WTC11 (cell line): ENCODE measurements at regions not wholly inside any gene's neighbourhood (a gene's known extent, or its start where the extent isn't known, plus 50 kb on each side); places are given as distances from the start of the nearest gene placed in this dataset.

Experiments
- ATAC-seq: fragments of 200-7000 bp; cut with Tn5 transposase; 2 replicates; pipeline ENCODE4 v1.10.0; 2021; ENCODE audit warnings: mild to moderate bottlenecking, moderate library complexity
- CTCF ChIA-PET: fragments of 300-600 bp; sonication (Branson Sonifier 250); formaldehyde crosslinking; loops from one replicate; lab custom pipeline; 2021; ENCODE audit warnings: antibody characterized with exemption; lab: Charles Lee
- POLR2A ChIA-PET: fragments of 350-600 bp; sonication (Branson Sonifier 250); formaldehyde crosslinking; loops from one replicate; lab custom pipeline; 2021; ENCODE audit warnings: antibody characterized with exemption; lab: Charles Lee
- DNase-seq: peaks from one replicate; pipeline ENCODE4 v3.0.0; 2021; ENCODE audit warnings: low spot score
- H3K27ac Mint-ChIP-seq: 2 replicates; pipeline ENCODE4 v1.8.0; 2021; ENCODE audit warnings: mixed read lengths
- H3K27me3 Mint-ChIP-seq: 2 replicates; pipeline ENCODE4 v1.8.0; 2021; ENCODE audit warnings: low read depth, mild to moderate bottlenecking, moderate library complexity, mixed read lengths
- H3K36me3 Mint-ChIP-seq: 2 replicates; pipeline ENCODE4 v1.8.0; 2021; ENCODE audit warnings: mixed read lengths
- H3K4me1 Mint-ChIP-seq: 2 replicates; pipeline ENCODE4 v1.8.0; 2022; ENCODE audit warnings: mixed read lengths
- H3K4me3 Mint-ChIP-seq: 2 replicates; pipeline ENCODE4 v1.8.0; 2021; ENCODE audit warnings: mild to moderate bottlenecking, moderate library complexity, mixed read lengths
- H3K9me3 Mint-ChIP-seq: 2 replicates; pipeline ENCODE4 v1.8.0; 2021; ENCODE audit warnings: mixed read lengths
- CREB1 ChIP-seq: sonication (generic); formaldehyde crosslinking; IDR thresholded peaks from 2 replicates; pipeline ENCODE4 v1.8.0; 2023; ENCODE audit warnings: mild to moderate bottlenecking, missing genetic modification reagents
- ETV6 ChIP-seq: sonication (generic); formaldehyde crosslinking; IDR thresholded peaks from 2 replicates; pipeline ENCODE4 v1.8.1; 2022; ENCODE audit warnings: mild to moderate bottlenecking, missing genetic modification reagents
- MYBL2 ChIP-seq: sonication (generic); formaldehyde crosslinking; IDR thresholded peaks from 2 replicates; pipeline ENCODE4 v1.8.1; 2023; ENCODE audit warnings: mild to moderate bottlenecking, moderate library complexity, missing genetic modification reagents
- NFATC4 ChIP-seq: fragments of 250-450 bp; sonication (Bioruptor Pico); IDR thresholded peaks from 2 replicates; pipeline ENCODE4 v1.9.0; 2021; ENCODE audit warnings: mild to moderate bottlenecking
- NFYB ChIP-seq: sonication (generic); formaldehyde crosslinking; conservative IDR thresholded peaks from 2 replicates; pipeline ENCODE4 v1.8.0; 2022; ENCODE audit warnings: low read depth, missing genetic modification reagents
- PRRX2 ChIP-seq: fragments of 250-450 bp; sonication (Bioruptor Pico); IDR thresholded peaks from 2 replicates; pipeline ENCODE4 v1.8.0; 2021; ENCODE audit warnings: mild to moderate bottlenecking
- RELA ChIP-seq: sonication (generic); formaldehyde crosslinking; IDR thresholded peaks from 2 replicates; pipeline ENCODE4 v1.8.1; 2022; ENCODE audit warnings: missing genetic modification reagents, mild to moderate bottlenecking, borderline replicate concordance
- TP53 ChIP-seq: sonication (generic); formaldehyde crosslinking; IDR thresholded peaks from 2 replicates; pipeline ENCODE4 v1.8.1; 2023; ENCODE audit warnings: mild to moderate bottlenecking, missing genetic modification reagents
- ZNF121 ChIP-seq: sonication (generic); formaldehyde crosslinking; IDR thresholded peaks from 2 replicates; pipeline ENCODE4 v1.8.0; 2023; ENCODE audit warnings: missing genetic modification reagents
- ZNF396 ChIP-seq: fragments of 250-450 bp; sonication (Bioruptor Pico); IDR thresholded peaks from 2 replicates; pipeline ENCODE4 v1.8.0; 2021; ENCODE audit warnings: mild to moderate bottlenecking, moderate library complexity, borderline replicate concordance
- TF ChIP-seq, protein P1 (sequence below): sonication (generic); formaldehyde crosslinking; IDR thresholded peaks from 2 replicates; pipeline ENCODE4 v1.8.1; 2023; ENCODE audit warnings: mild to moderate bottlenecking, missing genetic modification reagents, borderline replicate concordance
- TF ChIP-seq, protein P2 (sequence below): sonication (generic); formaldehyde crosslinking; IDR thresholded peaks from 2 replicates; pipeline ENCODE4 v1.8.0; 2022; ENCODE audit warnings: missing genetic modification reagents
- TF ChIP-seq, protein P3 (sequence below): sonication (generic); formaldehyde crosslinking; IDR thresholded peaks from 2 replicates; pipeline ENCODE4 v1.8.1; 2022; ENCODE audit warnings: mild to moderate bottlenecking, moderate library complexity, missing genetic modification reagents
- TF ChIP-seq, protein P4 (sequence below): sonication (generic); formaldehyde crosslinking; IDR thresholded peaks from 2 replicates; pipeline ENCODE4 v1.8.1; 2023; ENCODE audit warnings: mild to moderate bottlenecking, moderate library complexity, missing genetic modification reagents
- TF ChIP-seq, protein P5 (sequence below): sonication (generic); formaldehyde crosslinking; IDR thresholded peaks from 2 replicates; pipeline ENCODE4 v1.8.1; 2023; ENCODE audit warnings: mild to moderate bottlenecking, missing genetic modification reagents, moderate library complexity
- TF ChIP-seq, protein P6 (sequence below): fragments of 250-450 bp; sonication (Bioruptor Pico); IDR thresholded peaks from 2 replicates; pipeline ENCODE4 v1.9.0; 2021; ENCODE audit warnings: mild to moderate bottlenecking, borderline replicate concordance
- TF ChIP-seq, protein P7 (sequence below): sonication (generic); formaldehyde crosslinking; IDR thresholded peaks from 2 replicates; pipeline ENCODE4 v1.8.0; 2022; ENCODE audit warnings: mild to moderate bottlenecking, missing genetic modification reagents

DNA sequence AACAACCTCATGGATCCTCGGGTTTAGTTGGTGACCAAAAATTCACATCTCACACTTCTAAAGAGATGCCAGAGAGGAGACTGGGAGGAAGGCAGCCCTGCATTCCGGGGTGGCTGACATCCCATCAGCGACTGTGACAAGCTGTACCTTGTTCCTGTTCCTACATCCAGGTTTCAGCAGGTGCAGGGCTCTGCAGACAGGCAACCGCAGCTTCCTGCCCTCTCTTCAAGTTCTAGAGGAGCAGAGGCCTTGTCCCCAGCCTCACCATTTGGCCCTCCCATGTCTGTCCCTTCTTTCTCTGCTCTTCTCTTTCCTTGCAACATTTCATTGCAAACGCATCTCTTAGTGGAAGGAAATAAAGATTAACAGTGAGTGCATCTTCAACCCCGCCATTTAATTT lies 454.6 kb downstream of the IRX1 start:
- ChIA-PET POLR2A (interaction anchor here (0.6 kb wide), 1 partner anchor 14 kb away, joined by 3 read pairs; no protein-coding TSS in a partner anchor), CTCF (interaction anchor here (0.6 kb wide), 1 partner anchor 460 kb away, joined by 3 read pairs; no protein-coding TSS in a partner anchor)
- peaks cover 8% of the 10 kb centered on the region for H3K4me1 Mint-ChIP-seq
- TF ChIP-seq, protein P1, sequence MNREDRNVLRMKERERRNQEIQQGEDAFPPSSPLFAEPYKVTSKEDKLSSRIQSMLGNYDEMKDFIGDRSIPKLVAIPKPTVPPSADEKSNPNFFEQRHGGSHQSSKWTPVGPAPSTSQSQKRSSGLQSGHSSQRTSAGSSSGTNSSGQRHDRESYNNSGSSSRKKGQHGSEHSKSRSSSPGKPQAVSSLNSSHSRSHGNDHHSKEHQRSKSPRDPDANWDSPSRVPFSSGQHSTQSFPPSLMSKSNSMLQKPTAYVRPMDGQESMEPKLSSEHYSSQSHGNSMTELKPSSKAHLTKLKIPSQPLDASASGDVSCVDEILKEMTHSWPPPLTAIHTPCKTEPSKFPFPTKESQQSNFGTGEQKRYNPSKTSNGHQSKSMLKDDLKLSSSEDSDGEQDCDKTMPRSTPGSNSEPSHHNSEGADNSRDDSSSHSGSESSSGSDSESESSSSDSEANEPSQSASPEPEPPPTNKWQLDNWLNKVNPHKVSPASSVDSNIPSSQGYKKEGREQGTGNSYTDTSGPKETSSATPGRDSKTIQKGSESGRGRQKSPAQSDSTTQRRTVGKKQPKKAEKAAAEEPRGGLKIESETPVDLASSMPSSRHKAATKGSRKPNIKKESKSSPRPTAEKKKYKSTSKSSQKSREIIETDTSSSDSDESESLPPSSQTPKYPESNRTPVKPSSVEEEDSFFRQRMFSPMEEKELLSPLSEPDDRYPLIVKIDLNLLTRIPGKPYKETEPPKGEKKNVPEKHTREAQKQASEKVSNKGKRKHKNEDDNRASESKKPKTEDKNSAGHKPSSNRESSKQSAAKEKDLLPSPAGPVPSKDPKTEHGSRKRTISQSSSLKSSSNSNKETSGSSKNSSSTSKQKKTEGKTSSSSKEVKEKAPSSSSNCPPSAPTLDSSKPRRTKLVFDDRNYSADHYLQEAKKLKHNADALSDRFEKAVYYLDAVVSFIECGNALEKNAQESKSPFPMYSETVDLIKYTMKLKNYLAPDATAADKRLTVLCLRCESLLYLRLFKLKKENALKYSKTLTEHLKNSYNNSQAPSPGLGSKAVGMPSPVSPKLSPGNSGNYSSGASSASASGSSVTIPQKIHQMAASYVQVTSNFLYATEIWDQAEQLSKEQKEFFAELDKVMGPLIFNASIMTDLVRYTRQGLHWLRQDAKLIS (CRISPR knock-in tag) = no peak
- TF ChIP-seq, protein P2, sequence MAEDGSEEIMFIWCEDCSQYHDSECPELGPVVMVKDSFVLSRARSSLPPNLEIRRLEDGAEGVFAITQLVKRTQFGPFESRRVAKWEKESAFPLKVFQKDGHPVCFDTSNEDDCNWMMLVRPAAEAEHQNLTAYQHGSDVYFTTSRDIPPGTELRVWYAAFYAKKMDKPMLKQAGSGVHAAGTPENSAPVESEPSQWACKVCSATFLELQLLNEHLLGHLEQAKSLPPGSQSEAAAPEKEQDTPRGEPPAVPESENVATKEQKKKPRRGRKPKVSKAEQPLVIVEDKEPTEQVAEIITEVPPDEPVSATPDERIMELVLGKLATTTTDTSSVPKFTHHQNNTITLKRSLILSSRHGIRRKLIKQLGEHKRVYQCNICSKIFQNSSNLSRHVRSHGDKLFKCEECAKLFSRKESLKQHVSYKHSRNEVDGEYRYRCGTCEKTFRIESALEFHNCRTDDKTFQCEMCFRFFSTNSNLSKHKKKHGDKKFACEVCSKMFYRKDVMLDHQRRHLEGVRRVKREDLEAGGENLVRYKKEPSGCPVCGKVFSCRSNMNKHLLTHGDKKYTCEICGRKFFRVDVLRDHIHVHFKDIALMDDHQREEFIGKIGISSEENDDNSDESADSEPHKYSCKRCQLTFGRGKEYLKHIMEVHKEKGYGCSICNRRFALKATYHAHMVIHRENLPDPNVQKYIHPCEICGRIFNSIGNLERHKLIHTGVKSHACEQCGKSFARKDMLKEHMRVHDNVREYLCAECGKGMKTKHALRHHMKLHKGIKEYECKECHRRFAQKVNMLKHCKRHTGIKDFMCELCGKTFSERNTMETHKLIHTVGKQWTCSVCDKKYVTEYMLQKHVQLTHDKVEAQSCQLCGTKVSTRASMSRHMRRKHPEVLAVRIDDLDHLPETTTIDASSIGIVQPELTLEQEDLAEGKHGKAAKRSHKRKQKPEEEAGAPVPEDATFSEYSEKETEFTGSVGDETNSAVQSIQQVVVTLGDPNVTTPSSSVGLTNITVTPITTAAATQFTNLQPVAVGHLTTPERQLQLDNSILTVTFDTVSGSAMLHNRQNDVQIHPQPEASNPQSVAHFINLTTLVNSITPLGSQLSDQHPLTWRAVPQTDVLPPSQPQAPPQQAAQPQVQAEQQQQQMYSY (CRISPR knock-in tag) = no peak
- TF ChIP-seq ZNF396 (CRISPR knock-in tag) = no peak
- H3K9me3 Mint-ChIP-seq = no peaks in the 10 kb centered on the region
- no peak overlapping the region for H3K4me3 Mint-ChIP-seq
- DNase-seq = no peak
- no peaks in the 10 kb centered on the region for H3K27me3 Mint-ChIP-seq
- H3K36me3 Mint-ChIP-seq = no peaks in the 10 kb centered on the region
- H3K27ac Mint-ChIP-seq = no peak overlapping the region
- ATAC-seq = no peak

DNA sequence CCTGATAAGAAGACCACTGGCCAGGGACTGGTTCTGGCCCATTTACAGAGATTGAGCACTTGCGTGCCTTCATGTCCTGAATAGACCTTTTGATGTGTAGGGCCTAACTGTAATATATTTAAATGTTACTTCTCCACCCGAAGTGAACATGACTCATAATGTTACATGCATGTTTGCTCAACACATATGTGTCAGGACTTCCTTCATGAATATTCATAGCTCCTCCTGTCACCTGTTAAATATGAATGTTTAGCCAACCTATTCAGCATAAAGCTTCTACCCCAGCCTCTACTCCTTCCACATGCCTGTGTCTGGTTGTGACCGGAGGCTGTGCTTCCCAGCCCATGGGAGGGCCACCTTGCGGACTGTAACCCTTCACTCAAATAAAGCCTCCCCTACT lies 457.5 kb downstream of the IRX1 start:
- ATAC-seq (no peak), DNase-seq (no peak)
- H3K4me3 Mint-ChIP-seq = no peak overlapping the region
- H3K27me3 Mint-ChIP-seq = no peaks in the 10 kb centered on the region
- POLR2A ChIA-PET = no interaction called here
- H3K36me3 Mint-ChIP-seq = no peaks in the 10 kb centered on the region
- CTCF ChIA-PET = no interaction called here
- H3K4me1 Mint-ChIP-seq = peaks cover 8% of the 10 kb centered on the region
- no peaks in the 10 kb centered on the region for H3K9me3 Mint-ChIP-seq
- no peak overlapping the region for H3K27ac Mint-ChIP-seq
- TF ChIP-seq PRRX2 (CRISPR knock-in tag) (no peak), ZNF121 (CRISPR knock-in tag) (no peak), TP53 (no peak), MYBL2 (CRISPR knock-in tag) (no peak), NFYB (CRISPR knock-in tag) (no peak), NFATC4 (CRISPR knock-in tag) (no peak), RELA (CRISPR knock-in tag) (no peak), CREB1 (CRISPR knock-in tag) (no peak), ETV6 (no peak)
- TF ChIP-seq, protein P3, sequence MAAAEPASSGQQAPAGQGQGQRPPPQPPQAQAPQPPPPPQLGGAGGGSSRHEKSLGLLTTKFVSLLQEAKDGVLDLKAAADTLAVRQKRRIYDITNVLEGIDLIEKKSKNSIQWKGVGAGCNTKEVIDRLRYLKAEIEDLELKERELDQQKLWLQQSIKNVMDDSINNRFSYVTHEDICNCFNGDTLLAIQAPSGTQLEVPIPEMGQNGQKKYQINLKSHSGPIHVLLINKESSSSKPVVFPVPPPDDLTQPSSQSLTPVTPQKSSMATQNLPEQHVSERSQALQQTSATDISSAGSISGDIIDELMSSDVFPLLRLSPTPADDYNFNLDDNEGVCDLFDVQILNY (CRISPR knock-in tag) = no peak
- TF ChIP-seq, protein P4, sequence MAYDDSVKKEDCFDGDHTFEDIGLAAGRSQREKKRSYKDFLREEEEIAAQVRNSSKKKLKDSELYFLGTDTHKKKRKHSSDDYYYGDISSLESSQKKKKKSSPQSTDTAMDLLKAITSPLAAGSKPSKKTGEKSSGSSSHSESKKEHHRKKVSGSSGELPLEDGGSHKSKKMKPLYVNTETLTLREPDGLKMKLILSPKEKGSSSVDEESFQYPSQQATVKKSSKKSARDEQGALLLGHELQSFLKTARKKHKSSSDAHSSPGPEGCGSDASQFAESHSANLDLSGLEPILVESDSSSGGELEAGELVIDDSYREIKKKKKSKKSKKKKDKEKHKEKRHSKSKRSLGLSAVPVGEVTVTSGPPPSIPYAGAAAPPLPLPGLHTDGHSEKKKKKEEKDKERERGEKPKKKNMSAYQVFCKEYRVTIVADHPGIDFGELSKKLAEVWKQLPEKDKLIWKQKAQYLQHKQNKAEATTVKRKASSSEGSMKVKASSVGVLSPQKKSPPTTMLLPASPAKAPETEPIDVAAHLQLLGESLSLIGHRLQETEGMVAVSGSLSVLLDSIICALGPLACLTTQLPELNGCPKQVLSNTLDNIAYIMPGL (CRISPR knock-in tag) = no peak
- TF ChIP-seq, protein P5, sequence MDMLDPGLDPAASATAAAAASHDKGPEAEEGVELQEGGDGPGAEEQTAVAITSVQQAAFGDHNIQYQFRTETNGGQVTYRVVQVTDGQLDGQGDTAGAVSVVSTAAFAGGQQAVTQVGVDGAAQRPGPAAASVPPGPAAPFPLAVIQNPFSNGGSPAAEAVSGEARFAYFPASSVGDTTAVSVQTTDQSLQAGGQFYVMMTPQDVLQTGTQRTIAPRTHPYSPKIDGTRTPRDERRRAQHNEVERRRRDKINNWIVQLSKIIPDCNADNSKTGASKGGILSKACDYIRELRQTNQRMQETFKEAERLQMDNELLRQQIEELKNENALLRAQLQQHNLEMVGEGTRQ (CRISPR knock-in tag) = no peak
- TF ChIP-seq, protein P6, sequence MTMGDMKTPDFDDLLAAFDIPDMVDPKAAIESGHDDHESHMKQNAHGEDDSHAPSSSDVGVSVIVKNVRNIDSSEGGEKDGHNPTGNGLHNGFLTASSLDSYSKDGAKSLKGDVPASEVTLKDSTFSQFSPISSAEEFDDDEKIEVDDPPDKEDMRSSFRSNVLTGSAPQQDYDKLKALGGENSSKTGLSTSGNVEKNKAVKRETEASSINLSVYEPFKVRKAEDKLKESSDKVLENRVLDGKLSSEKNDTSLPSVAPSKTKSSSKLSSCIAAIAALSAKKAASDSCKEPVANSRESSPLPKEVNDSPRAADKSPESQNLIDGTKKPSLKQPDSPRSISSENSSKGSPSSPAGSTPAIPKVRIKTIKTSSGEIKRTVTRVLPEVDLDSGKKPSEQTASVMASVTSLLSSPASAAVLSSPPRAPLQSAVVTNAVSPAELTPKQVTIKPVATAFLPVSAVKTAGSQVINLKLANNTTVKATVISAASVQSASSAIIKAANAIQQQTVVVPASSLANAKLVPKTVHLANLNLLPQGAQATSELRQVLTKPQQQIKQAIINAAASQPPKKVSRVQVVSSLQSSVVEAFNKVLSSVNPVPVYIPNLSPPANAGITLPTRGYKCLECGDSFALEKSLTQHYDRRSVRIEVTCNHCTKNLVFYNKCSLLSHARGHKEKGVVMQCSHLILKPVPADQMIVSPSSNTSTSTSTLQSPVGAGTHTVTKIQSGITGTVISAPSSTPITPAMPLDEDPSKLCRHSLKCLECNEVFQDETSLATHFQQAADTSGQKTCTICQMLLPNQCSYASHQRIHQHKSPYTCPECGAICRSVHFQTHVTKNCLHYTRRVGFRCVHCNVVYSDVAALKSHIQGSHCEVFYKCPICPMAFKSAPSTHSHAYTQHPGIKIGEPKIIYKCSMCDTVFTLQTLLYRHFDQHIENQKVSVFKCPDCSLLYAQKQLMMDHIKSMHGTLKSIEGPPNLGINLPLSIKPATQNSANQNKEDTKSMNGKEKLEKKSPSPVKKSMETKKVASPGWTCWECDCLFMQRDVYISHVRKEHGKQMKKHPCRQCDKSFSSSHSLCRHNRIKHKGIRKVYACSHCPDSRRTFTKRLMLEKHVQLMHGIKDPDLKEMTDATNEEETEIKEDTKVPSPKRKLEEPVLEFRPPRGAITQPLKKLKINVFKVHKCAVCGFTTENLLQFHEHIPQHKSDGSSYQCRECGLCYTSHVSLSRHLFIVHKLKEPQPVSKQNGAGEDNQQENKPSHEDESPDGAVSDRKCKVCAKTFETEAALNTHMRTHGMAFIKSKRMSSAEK (CRISPR knock-in tag) = no peak
- TF ChIP-seq, protein P7, sequence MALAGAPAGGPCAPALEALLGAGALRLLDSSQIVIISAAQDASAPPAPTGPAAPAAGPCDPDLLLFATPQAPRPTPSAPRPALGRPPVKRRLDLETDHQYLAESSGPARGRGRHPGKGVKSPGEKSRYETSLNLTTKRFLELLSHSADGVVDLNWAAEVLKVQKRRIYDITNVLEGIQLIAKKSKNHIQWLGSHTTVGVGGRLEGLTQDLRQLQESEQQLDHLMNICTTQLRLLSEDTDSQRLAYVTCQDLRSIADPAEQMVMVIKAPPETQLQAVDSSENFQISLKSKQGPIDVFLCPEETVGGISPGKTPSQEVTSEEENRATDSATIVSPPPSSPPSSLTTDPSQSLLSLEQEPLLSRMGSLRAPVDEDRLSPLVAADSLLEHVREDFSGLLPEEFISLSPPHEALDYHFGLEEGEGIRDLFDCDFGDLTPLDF (CRISPR knock-in tag) = no peak
